ENCODE measurements at regions not wholly inside any gene's neighbourhood (a gene's known extent, or its start where the extent isn't known, plus 50 kb on each side); places are given as distances from the start of the nearest gene placed in this dataset.

DNA sequence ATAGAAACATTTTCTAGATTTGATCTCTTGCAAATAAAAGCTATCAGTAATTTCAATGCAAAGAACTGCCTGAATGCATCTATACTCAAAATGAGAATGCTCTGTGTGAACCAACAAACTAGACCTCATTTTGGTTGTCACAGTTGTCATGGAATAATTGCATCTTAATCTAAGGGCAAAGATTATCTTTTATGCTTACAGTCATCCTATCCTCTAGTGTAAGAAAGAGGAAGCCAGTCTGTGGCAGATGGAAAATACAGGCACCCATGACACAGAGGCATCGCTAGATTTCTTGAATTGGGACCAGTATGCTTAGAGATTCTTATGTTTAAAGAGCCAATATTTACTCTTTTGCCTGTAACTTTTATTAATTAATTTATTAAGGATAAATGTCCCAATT, 95.0 kb downstream of the MACIR start:
- H3K4me2 ChIP-seq (ENCODE audit: insufficient read depth, low read length): no peak overlapping the region
- H3K36me3 ChIP-seq (ENCODE audit: control insufficient read depth in 2 of 2, extremely low read depth in 1 of 2, insufficient read depth in 2 of 2, low read length in 2 of 2): no peaks in the 10 kb centered on the region
- FAIRE-seq (no peak), DNase-seq (ENCODE audit: low read depth, low spot score) (no peak)
- no peak for TF ChIP-seq POLR2A (IDR thresholded peaks at IDR 0.05; ENCODE audit: low read depth, low read length)
- no peak for TF ChIP-seq EZH2 (IDR thresholded peaks at IDR 0.05; ENCODE audit: borderline replicate concordance, low read depth, low read length, severe bottlenecking)
- TF ChIP-seq FOS (IDR thresholded peaks at IDR 0.05; ENCODE audit: borderline replicate concordance, insufficient read depth, low read length): no peak
- TF ChIP-seq, protein P1, sequence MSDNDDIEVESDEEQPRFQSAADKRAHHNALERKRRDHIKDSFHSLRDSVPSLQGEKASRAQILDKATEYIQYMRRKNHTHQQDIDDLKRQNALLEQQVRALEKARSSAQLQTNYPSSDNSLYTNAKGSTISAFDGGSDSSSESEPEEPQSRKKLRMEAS (IDR thresholded peaks at IDR 0.05; ENCODE audit: insufficient read depth, insufficient read length): no peak
- ChIA-PET POLR2A (no interaction called here), CTCF (no interaction called here)
- H3K27me3 ChIP-seq (ENCODE audit: control insufficient read depth in 2 of 2, insufficient read depth in 2 of 2, low read length in 2 of 2): no peaks in the 10 kb centered on the region
- no peaks in the 10 kb centered on the region for H4K20me1 ChIP-seq (replicated peaks; ENCODE audit: control insufficient read depth, extremely low read depth, insufficient read depth, low read length)
- intact Hi-C loops (cut with micrococcal nuclease) (no loop called here), dilution Hi-C loops (cut with MboI; ENCODE audit: extremely low pct_ligation_motif_present, low sequenced_read_pairs) (no loop called here)
- H3K9me1 ChIP-seq (replicated peaks; ENCODE audit: control insufficient read depth, extremely low read depth, insufficient read depth, low read length): no peaks in the 10 kb centered on the region
- no peak overlapping the region for H3K27ac ChIP-seq (ENCODE audit: insufficient read depth, low read depth, low read length)
- H3K4me3 ChIP-seq (replicated peaks in 1 of 3; ENCODE audit: insufficient read depth in 1 of 3, low read depth in 1 of 3, low read length in 3 of 3): no peak overlapping the region
- H3K4me1 ChIP-seq (ENCODE audit: control insufficient read depth, extremely low read depth, insufficient read depth, low read length): peaks cover 12% of the 10 kb centered on the region
- H3K9ac ChIP-seq (replicated peaks; ENCODE audit: extremely low read depth, insufficient read depth, low read length): no peak overlapping the region
- H2AFZ ChIP-seq (ENCODE audit: low read depth, low read length): no peak overlapping the region
- BruUV-seq (replicated peaks): no TSS peak
- no peaks in the 10 kb centered on the region for H3K9me3 ChIP-seq (replicated peaks; ENCODE audit: control insufficient read depth, insufficient read depth, low read length)
- H3K79me2 ChIP-seq (ENCODE audit: control insufficient read depth, insufficient read depth, low read length): no peaks in the 10 kb centered on the region

DNA sequence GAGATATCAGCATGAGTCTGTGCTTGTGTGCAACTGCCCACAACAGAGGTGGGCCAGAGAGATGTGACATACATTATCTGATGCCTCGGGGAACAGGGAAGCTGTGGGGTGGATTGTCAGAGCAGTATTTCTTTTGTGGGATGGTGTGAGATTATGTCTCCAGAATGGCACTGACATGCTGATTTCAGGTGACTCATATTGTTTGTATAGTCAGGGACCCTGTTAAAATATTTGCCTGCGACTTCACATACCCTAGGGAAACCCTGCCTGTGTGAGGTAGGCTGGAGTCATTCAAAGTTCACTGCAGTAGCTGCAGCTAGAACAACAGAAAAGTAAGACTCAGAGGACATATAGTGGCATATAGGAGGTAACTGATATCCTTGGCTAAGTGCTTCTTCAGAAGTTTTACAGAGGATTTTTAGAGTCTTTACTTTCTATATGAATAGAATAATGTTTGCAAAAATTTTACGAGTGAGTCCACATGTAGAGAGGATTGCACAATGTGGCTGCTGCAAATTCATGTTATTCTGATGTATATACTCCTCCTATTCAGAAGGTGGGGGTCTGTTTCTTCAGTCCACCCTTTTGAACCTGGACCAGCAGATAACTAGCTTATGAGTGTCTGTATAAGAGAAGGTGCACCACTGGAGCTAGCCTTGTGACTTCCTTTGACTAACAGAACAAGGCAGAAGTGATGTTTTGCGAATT, 89.3 kb downstream of the MACIR start:
- FAIRE-seq (no peak), DNase-seq (ENCODE audit: low read depth, low spot score) (no peak)
- no peak overlapping the region for H2AFZ ChIP-seq (ENCODE audit: low read depth, low read length)
- no peaks in the 10 kb centered on the region for H3K27me3 ChIP-seq (ENCODE audit: control insufficient read depth in 2 of 2, insufficient read depth in 2 of 2, low read length in 2 of 2)
- dilution Hi-C loops (cut with MboI; ENCODE audit: extremely low pct_ligation_motif_present, low sequenced_read_pairs) (no loop called here), intact Hi-C loops (cut with micrococcal nuclease) (loop anchor here (2.0 kb wide), 1 partner anchor 69 kb away; no protein-coding TSS in a partner anchor)
- no peaks in the 10 kb centered on the region for H3K79me2 ChIP-seq (ENCODE audit: control insufficient read depth, insufficient read depth, low read length)
- ChIA-PET POLR2A (no interaction called here), CTCF (no interaction called here)
- no peaks in the 10 kb centered on the region for H3K9me3 ChIP-seq (replicated peaks; ENCODE audit: control insufficient read depth, insufficient read depth, low read length)
- H3K36me3 ChIP-seq (ENCODE audit: control insufficient read depth in 2 of 2, extremely low read depth in 1 of 2, insufficient read depth in 2 of 2, low read length in 2 of 2): no peaks in the 10 kb centered on the region
- H3K27ac ChIP-seq (ENCODE audit: insufficient read depth, low read depth, low read length): no peak overlapping the region
- no peaks in the 10 kb centered on the region for H3K9me1 ChIP-seq (replicated peaks; ENCODE audit: control insufficient read depth, extremely low read depth, insufficient read depth, low read length)
- H4K20me1 ChIP-seq (replicated peaks; ENCODE audit: control insufficient read depth, extremely low read depth, insufficient read depth, low read length): no peaks in the 10 kb centered on the region
- no peak overlapping the region for H3K4me2 ChIP-seq (ENCODE audit: insufficient read depth, low read length)
- H3K4me3 ChIP-seq (replicated peaks in 1 of 3; ENCODE audit: insufficient read depth in 1 of 3, low read depth in 1 of 3, low read length in 3 of 3): no peak overlapping the region
- no peaks in the 10 kb centered on the region for H3K4me1 ChIP-seq (ENCODE audit: control insufficient read depth, extremely low read depth, insufficient read depth, low read length)
- no peak for TF ChIP-seq POLR2A (IDR thresholded peaks at IDR 0.05; ENCODE audit: low read depth, low read length)
- no peak overlapping the region for H3K9ac ChIP-seq (replicated peaks; ENCODE audit: extremely low read depth, insufficient read depth, low read length)
- no TSS peak for BruUV-seq (replicated peaks)

All from endothelial cell of umbilical vein (primary cell).